Neural cell (in vitro differentiated cells): ENCODE measurements at regions not wholly inside any gene's neighbourhood (a gene's known extent, or its start where the extent isn't known, plus 50 kb on each side); places are given as distances from the start of the nearest gene placed in this dataset.

Experiments used
- H2AFZ ChIP-seq: fragments of 200-600, 300-800 bp; sonication (generic), shearing (Covaris generic); 2 replicates; pipeline ENCODE4 v1.6.0; 2014; ENCODE audit warnings: low read depth, mild to moderate bottlenecking, antibody characterized with exemption, low read length, moderate library complexity
- H3F3A ChIP-seq: fragments of 200-600 bp; shearing (Covaris generic); 2 replicates; pipeline ENCODE4 v1.6.1; 2016; ENCODE audit warnings: mild to moderate bottlenecking, moderate library complexity, mixed read lengths, antibody characterized with exemption, low read length; ENCODE audit not compliant: insufficient read depth, poor library complexity, severe bottlenecking
- H3K27ac ChIP-seq: fragments of 200-600, 300-800 bp; sonication (generic), shearing (Covaris generic); 2 replicates; pipeline ENCODE4 v1.5.1; 2014; ENCODE audit warnings: mild to moderate bottlenecking, low read length, moderate library complexity
- H3K27me3 ChIP-seq: fragments of 300-800, 200-600 bp; sonication (generic), shearing (Covaris generic); 2 replicates; pipeline ENCODE4 v1.6.0; 2014; ENCODE audit warnings: mild to moderate bottlenecking, low read depth, low read length, moderate library complexity; ENCODE audit not compliant: insufficient read depth
- H3K36me3 ChIP-seq: fragments of 300-800, 200-600 bp; sonication (generic), shearing (Covaris generic); 2 replicates; pipeline ENCODE4 v1.5.1; 2014; ENCODE audit warnings: mild to moderate bottlenecking, antibody characterized with exemption, low read length, moderate library complexity; ENCODE audit not compliant: insufficient read depth
- H3K4me2 ChIP-seq: fragments of 300-800, 200-600 bp; sonication (generic), shearing (Covaris generic); 2 replicates; pipeline ENCODE4 v1.6.0; 2014; ENCODE audit warnings: mild to moderate bottlenecking, low read length
- H3K4me3 ChIP-seq: fragments of 300-800, 200-600 bp; sonication (generic), shearing (Covaris generic); 2 replicates; pipeline ENCODE4 v1.5.1; 2014; ENCODE audit warnings: mild to moderate bottlenecking, low read length, moderate library complexity
- H3K79me2 ChIP-seq: fragments of 200-600 bp; shearing (Covaris generic); replicated peaks from 2 replicates; pipeline ENCODE4 v1.6.0; 2014; ENCODE audit warnings: mild to moderate bottlenecking, low read length, moderate library complexity; ENCODE audit not compliant: insufficient read depth
- H3K9ac ChIP-seq: fragments of 300-800, 200-600 bp; sonication (generic), shearing (Covaris generic); 2 replicates; pipeline ENCODE4 v1.6.1; 2016; ENCODE audit warnings: mild to moderate bottlenecking, low read length, mixed read lengths
- H3K9me2 ChIP-seq: fragments of 200-600 bp; shearing (Covaris generic); 2 replicates; pipeline ENCODE4 v1.6.1; 2016; ENCODE audit warnings: mild to moderate bottlenecking, low read length, mixed read lengths; ENCODE audit not compliant: insufficient read depth
- H3K9me3 ChIP-seq: fragments of 200-600, 300-800 bp; sonication (generic), shearing (Covaris generic); 2 replicates; pipeline ENCODE4 v1.6.1; 2016; ENCODE audit warnings: mild to moderate bottlenecking, mixed run types, low read length, moderate library complexity, mixed read lengths
- H4K20me1 ChIP-seq: fragments of 200-600 bp; shearing (Covaris generic); 2 replicates; pipeline ENCODE4 v1.6.1; 2016; ENCODE audit warnings: mild to moderate bottlenecking, mixed run types; ENCODE audit not compliant: insufficient read depth
- EP300 ChIP-seq: fragments of 450-650 bp; conservative IDR thresholded peaks from 2 replicates; pipeline ENCODE4 v1.6.1; 2014; ENCODE audit warnings: antibody characterized with exemption, mild to moderate bottlenecking, moderate library complexity; ENCODE audit not compliant: poor library complexity, severe bottlenecking
- EZH2 ChIP-seq: fragments of 200-600, 300-800 bp; shearing (Covaris generic), sonication (generic); IDR thresholded peaks from 2 replicates; pipeline ENCODE4 v1.6.1; 2014; ENCODE audit warnings: antibody characterized with exemption, low read length, borderline replicate concordance, mild to moderate bottlenecking; ENCODE audit not compliant: insufficient read depth, poor library complexity, severe bottlenecking
- MXI1 ChIP-seq: fragments of 450-650 bp; conservative IDR thresholded peaks from 2 replicates; pipeline ENCODE4 v1.6.1; 2014; ENCODE audit warnings: antibody characterized with exemption, mild to moderate bottlenecking; ENCODE audit not compliant: poor library complexity, severe bottlenecking
- POLR2AphosphoS5 ChIP-seq: IDR thresholded peaks from 2 replicates; pipeline ENCODE4 v1.6.1; 2012
- RAD21 ChIP-seq: fragments of 450-650 bp; conservative IDR thresholded peaks from 2 replicates; pipeline ENCODE4 v1.6.1; 2014; ENCODE audit warnings: antibody characterized with exemption, mild to moderate bottlenecking, moderate library complexity
- REST ChIP-seq: IDR thresholded peaks from 2 replicates; pipeline ENCODE4 v1.6.1; 2012; ENCODE audit warnings: borderline replicate concordance
- SMC3 ChIP-seq: fragments of 450-650 bp; conservative IDR thresholded peaks from 2 replicates; pipeline ENCODE4 v1.6.1; 2014; ENCODE audit warnings: antibody characterized with exemption, mild to moderate bottlenecking, moderate library complexity; ENCODE audit not compliant: poor library complexity
- TAF1 ChIP-seq: IDR thresholded peaks from 2 replicates; pipeline ENCODE4 v1.6.1; 2012; ENCODE audit warnings: low read depth
- TF ChIP-seq, protein P1 (sequence below): fragments of 450-650 bp; IDR thresholded peaks from 2 replicates; pipeline ENCODE4 v1.5.1; 2014; ENCODE audit warnings: antibody characterized with exemption, mild to moderate bottlenecking, moderate library complexity; ENCODE audit not compliant: poor library complexity, severe bottlenecking

DNA sequence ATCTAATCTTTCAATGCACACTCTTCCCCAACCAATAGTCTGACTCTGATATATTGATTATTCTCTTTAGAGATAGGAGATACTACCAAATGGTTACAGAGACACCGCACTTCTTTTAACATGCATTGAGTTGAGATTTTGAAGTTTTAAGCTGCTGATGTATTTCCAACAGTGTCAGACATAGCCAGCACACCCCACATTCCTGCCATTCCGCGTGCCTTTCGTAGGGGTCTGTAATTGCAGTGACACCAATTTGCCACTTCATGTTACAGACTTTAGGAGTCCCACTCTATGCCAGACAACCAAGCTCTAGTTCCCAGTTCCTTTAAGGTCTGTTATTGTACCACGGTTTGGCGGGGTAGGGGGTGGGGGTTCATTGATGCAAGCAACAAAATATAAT lies 618.2 kb upstream of the FRG1 start (continued):
- TF ChIP-seq MXI1 (no peak), RAD21 (no peak)

- H3K9me2 ChIP-seq, result no peaks in the 10 kb centered on the region
- no peak for TF ChIP-seq SMC3
- no peak for TF ChIP-seq TAF1
- no peak for TF ChIP-seq EP300
- TF ChIP-seq POLR2AphosphoS5, result no peak
- TF ChIP-seq EZH2, result no peak
- no peak for TF ChIP-seq MXI1
- TF ChIP-seq, protein P1, sequence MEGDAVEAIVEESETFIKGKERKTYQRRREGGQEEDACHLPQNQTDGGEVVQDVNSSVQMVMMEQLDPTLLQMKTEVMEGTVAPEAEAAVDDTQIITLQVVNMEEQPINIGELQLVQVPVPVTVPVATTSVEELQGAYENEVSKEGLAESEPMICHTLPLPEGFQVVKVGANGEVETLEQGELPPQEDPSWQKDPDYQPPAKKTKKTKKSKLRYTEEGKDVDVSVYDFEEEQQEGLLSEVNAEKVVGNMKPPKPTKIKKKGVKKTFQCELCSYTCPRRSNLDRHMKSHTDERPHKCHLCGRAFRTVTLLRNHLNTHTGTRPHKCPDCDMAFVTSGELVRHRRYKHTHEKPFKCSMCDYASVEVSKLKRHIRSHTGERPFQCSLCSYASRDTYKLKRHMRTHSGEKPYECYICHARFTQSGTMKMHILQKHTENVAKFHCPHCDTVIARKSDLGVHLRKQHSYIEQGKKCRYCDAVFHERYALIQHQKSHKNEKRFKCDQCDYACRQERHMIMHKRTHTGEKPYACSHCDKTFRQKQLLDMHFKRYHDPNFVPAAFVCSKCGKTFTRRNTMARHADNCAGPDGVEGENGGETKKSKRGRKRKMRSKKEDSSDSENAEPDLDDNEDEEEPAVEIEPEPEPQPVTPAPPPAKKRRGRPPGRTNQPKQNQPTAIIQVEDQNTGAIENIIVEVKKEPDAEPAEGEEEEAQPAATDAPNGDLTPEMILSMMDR, result no peak
- TF ChIP-seq RAD21, result no peak
- TF ChIP-seq REST, result no peak
- no peaks in the 10 kb centered on the region for H3K36me3 ChIP-seq
Observed at GRCh38 chr4:189341881-189342280, 598.8 kb upstream of the FRG1 start.

DNA sequence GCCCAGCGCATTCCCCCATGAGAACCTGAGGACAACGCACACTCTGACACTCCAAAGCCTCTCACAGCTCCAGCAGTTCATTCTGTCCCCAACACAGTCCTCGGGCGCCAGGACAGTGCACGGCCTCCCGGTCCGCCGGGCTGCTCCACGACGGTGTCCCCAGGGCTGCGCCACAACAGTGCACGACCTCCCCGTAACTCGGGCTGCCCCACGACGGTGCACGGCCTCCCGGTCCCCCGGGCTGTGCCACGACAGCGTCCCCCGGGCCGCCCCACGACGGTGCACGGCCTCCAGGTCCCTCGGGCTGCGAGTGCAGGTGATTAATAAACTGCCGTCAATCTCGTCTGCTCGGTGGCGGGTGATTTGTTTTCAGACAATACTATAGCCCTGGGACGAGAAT lies 585.1 kb upstream of the FRG1 start:
- Histone ChIP-seq H4K20me1 (no peaks in the 10 kb centered on the region), H3K9ac (no peak overlapping the region), H3K36me3 (no peaks in the 10 kb centered on the region), H2AFZ (no peak overlapping the region), H3K4me3 (no peak overlapping the region), H3F3A (no peaks in the 10 kb centered on the region), H3K27me3 (no peaks in the 10 kb centered on the region), H3K27ac (no peak overlapping the region), H3K9me2 (no peaks in the 10 kb centered on the region), H3K79me2 (no peaks in the 10 kb centered on the region), H3K9me3 (no peaks in the 10 kb centered on the region), H3K4me2 (no peak overlapping the region)
- TF ChIP-seq EP300 (no peak), MXI1 (no peak), REST (no peak), POLR2AphosphoS5 (no peak), SMC3 (no peak), TAF1 (no peak), EZH2 (no peak)
- TF ChIP-seq, protein P1, result no peak

More at GRCh38 chr4:189341881-189342280, 598.8 kb upstream of the FRG1 start:
- Histone ChIP-seq H3K9me3 (no peaks in the 10 kb centered on the region), H3K27ac (no peak overlapping the region), H3K79me2 (no peaks in the 10 kb centered on the region), H3F3A (no peaks in the 10 kb centered on the region), H3K9ac (no peak overlapping the region), H4K20me1 (no peaks in the 10 kb centered on the region), H3K4me3 (no peak overlapping the region), H2AFZ (no peak overlapping the region), H3K27me3 (no peaks in the 10 kb centered on the region), H3K4me2 (no peak overlapping the region)
